SK-N-SH (cell line): ENCODE measurements at regions not wholly inside any gene's neighbourhood (a gene's known extent, or its start where the extent isn't known, plus 50 kb on each side); places are given as distances from the start of the nearest gene placed in this dataset.

Experiments used
- CTCF ChIA-PET: fragments of 300-600, 350-600 bp; formaldehyde crosslinking; extraction: SDS; loops from one replicate; lab custom pipeline; 2021; lab: Yijun Ruan, JAX
- POLR2A ChIA-PET: fragments of 350-600 bp; sonication (Branson Sonifier 250); formaldehyde crosslinking; extraction: SDS; loops from one replicate; lab custom pipeline; 2020; ENCODE audit warnings: antibody characterized with exemption, inconsistent platforms; lab: Yijun Ruan, JAX
- DNase-seq: peaks from one replicate; pipeline ENCODE4 v3.0.0; 2012
- H2AFZ ChIP-seq: fragments of 200-600 bp; sonication (generic); 2 replicates; pipeline ENCODE4 v1.8.1; 2016; ENCODE audit warnings: antibody characterized with exemption, mild to moderate bottlenecking, low read depth
- H3F3A ChIP-seq: fragments of 200-600 bp; sonication (generic); replicated peaks from 2 replicates; pipeline ENCODE3; 2016; ENCODE audit warnings: antibody characterized with exemption, mild to moderate bottlenecking; ENCODE audit not compliant: insufficient read depth
- H3K27ac ChIP-seq, 2 experiments: fragments of 200-500 bp in 1 of 2; fragments of 200-600 bp in 1 of 2; sonication (Bioruptor generic) in 1 of 2; sonication (generic), shearing (Covaris generic) in 1 of 2; 2 replicates each; pipeline versions ENCODE4 v1.5.1 to v1.6.1; 2014 to 2016; ENCODE audit warnings: low read depth in 2 of 2, inconsistent platforms in 1 of 2, low read length in 1 of 2, mild to moderate bottlenecking in 1 of 2, mixed read lengths in 1 of 2
- H3K27me3 ChIP-seq: fragments of 200-600 bp; sonication (generic), shearing (Covaris generic); 2 replicates; pipeline ENCODE4 v1.6.1; 2016; ENCODE audit warnings: mixed run types; ENCODE audit not compliant: insufficient read depth
- H3K36me3 ChIP-seq, 2 experiments: fragments of 200-500 bp in 1 of 2; fragments of 200-600 bp in 1 of 2; sonication (Bioruptor generic) in 1 of 2; sonication (generic) in 1 of 2; replicated peaks in 1 of 2; 2 replicates each; pipeline versions ENCODE3 to v1.5.1; 2014 to 2016; ENCODE audit warnings: low read length in 1 of 2, mild to moderate bottlenecking in 1 of 2; ENCODE audit not compliant: insufficient read depth in 2 of 2, control insufficient read depth in 1 of 2
- H3K4me1 ChIP-seq, 2 experiments: fragments of 200-500 bp in 1 of 2; fragments of 200-600 bp in 1 of 2; sonication (Bioruptor generic) in 1 of 2; sonication (generic), shearing (Covaris generic) in 1 of 2; 2 replicates each; pipeline versions ENCODE4 v1.5.1 to v1.6.1; 2014 to 2016; ENCODE audit warnings: low read depth in 1 of 2, low read length in 1 of 2, mixed run types in 1 of 2; ENCODE audit not compliant: insufficient read depth in 2 of 2, control insufficient read depth in 1 of 2
- H3K4me2 ChIP-seq: fragments of 200-600 bp; sonication (generic), shearing (Covaris generic); 2 replicates; pipeline ENCODE4 v1.6.1; 2017; ENCODE audit warnings: mixed run types
- H3K4me3 ChIP-seq, 2 experiments: fragments of 200-500 bp in 1 of 2; fragments of 200-600 bp in 1 of 2; sonication (Bioruptor generic) in 1 of 2; sonication (generic), shearing (Covaris generic) in 1 of 2; 2 replicates each; pipeline versions ENCODE4 v1.5.1 to v1.8.1; 2014 to 2016; ENCODE audit warnings: low read depth in 2 of 2, inconsistent platforms in 1 of 2, low read length in 1 of 2, mild to moderate bottlenecking in 1 of 2, mixed read lengths in 1 of 2, moderate library complexity in 1 of 2
- H3K79me2 ChIP-seq: fragments of 200-600 bp; sonication (generic); 2 replicates; pipeline ENCODE4 v1.8.1; 2017; ENCODE audit warnings: mild to moderate bottlenecking; ENCODE audit not compliant: insufficient read depth
- H3K9ac ChIP-seq: fragments of 200-600 bp; sonication (generic); 2 replicates; pipeline ENCODE4 v1.6.1; 2017; ENCODE audit warnings: mixed run types
- H3K9me2 ChIP-seq: fragments of 200-600 bp; sonication (generic); 2 replicates; pipeline ENCODE4 v1.6.1; 2017; ENCODE audit warnings: mixed run types
- H3K9me3 ChIP-seq: fragments of 200-600 bp; sonication (generic); 2 replicates; pipeline ENCODE4 v1.6.1; 2017; ENCODE audit warnings: mixed run types, mild to moderate bottlenecking, moderate library complexity
- H4K20me1 ChIP-seq: fragments of 200-600 bp; sonication (generic); 2 replicates; pipeline ENCODE4 v1.6.1; 2017; ENCODE audit warnings: mild to moderate bottlenecking, mixed run types; ENCODE audit not compliant: insufficient read depth
- CHD2 ChIP-seq: fragments of 150-350 bp; IDR thresholded peaks from 2 replicates; pipeline ENCODE4 v1.6.1; 2018; ENCODE audit warnings: low read length; ENCODE audit not compliant: partially characterized antibody
- CTCF ChIP-seq: fragments of 200-600 bp; sonication (generic); IDR thresholded peaks from 2 replicates; pipeline ENCODE4 v1.6.1; 2017; ENCODE audit warnings: antibody characterized with exemption, mild to moderate bottlenecking, moderate library complexity
- FOSL2 ChIP-seq: IDR thresholded peaks from 2 replicates; pipeline ENCODE4 v1.4.0; 2012; ENCODE audit warnings: low read depth, mild to moderate bottlenecking, moderate library complexity, borderline replicate concordance
- MEF2A ChIP-seq: IDR thresholded peaks from 2 replicates; pipeline ENCODE4 v1.4.0; 2012; ENCODE audit warnings: low read depth, borderline replicate concordance
- NRF1 ChIP-seq: IDR thresholded peaks from 2 replicates; pipeline ENCODE4 v1.6.1; 2012; ENCODE audit warnings: low read depth, mild to moderate bottlenecking, low read length
- PBX3 ChIP-seq: IDR thresholded peaks from 2 replicates; pipeline ENCODE4; 2012
- POLR2AphosphoS5 ChIP-seq: IDR thresholded peaks from 2 replicates; pipeline ENCODE4 v1.6.1; 2012; ENCODE audit warnings: low read depth, low read length
- RAD21 ChIP-seq: IDR thresholded peaks from 2 replicates; pipeline ENCODE4 v1.6.1; 2012; ENCODE audit warnings: mild to moderate bottlenecking, low read length
- RCOR1 ChIP-seq: fragments of 150-350 bp; IDR thresholded peaks from 2 replicates; pipeline ENCODE4 v1.6.1; 2017; ENCODE audit warnings: antibody characterized with exemption, low read length
- RFX5 ChIP-seq: IDR thresholded peaks from 2 replicates; pipeline ENCODE4 v1.6.1; 2012; ENCODE audit warnings: mild to moderate bottlenecking, improper control_type of control experiment, low read length
- SIN3A ChIP-seq: IDR thresholded peaks from 2 replicates; pipeline ENCODE4 v1.6.1; 2012; ENCODE audit warnings: low read depth, mild to moderate bottlenecking, low read length, moderate library complexity, borderline replicate concordance
- SMC3 ChIP-seq: IDR thresholded peaks from 2 replicates; pipeline ENCODE4 v1.6.1; 2012; ENCODE audit warnings: low read depth, low read length, improper control_type of control experiment
- TCF12 ChIP-seq: IDR thresholded peaks from 2 replicates; pipeline ENCODE4 v1.4.0; 2012
- USF2 ChIP-seq: fragments of 150-350 bp; IDR thresholded peaks from 2 replicates; pipeline ENCODE4 v1.6.1; 2017; ENCODE audit warnings: antibody characterized with exemption, low read length, low read depth, borderline replicate concordance
- ZBTB33 ChIP-seq: IDR thresholded peaks from 2 replicates; pipeline ENCODE4 v1.4.0; 2012; ENCODE audit warnings: low read depth, borderline replicate concordance
- WGBS: methylation state at CpG from one replicate; pipeline ENCODE4 v1.1.6; 2017; ENCODE audit warnings: low lambda C conversion rate; 5-methylcytosine and 5-hydroxymethylcytosine counted together

- H3K36me3 ChIP-seq: no peaks in the 10 kb centered on the region
- no peak overlapping the region for H3K4me3 ChIP-seq
- H3K79me2 ChIP-seq: no peaks in the 10 kb centered on the region
- H4K20me1 ChIP-seq: no peaks in the 10 kb centered on the region
- no peaks in the 10 kb centered on the region for H3K9me3 ChIP-seq
- DNase-seq: no peak
- no peak overlapping the region for H3K9ac ChIP-seq
- H3K27me3 ChIP-seq: no peaks in the 10 kb centered on the region
- H3K9me2 ChIP-seq: no peaks in the 10 kb centered on the region
- no peaks in the 10 kb centered on the region for H3F3A ChIP-seq
- H3K27ac ChIP-seq: no peak overlapping the region
- CTCF ChIA-PET: no interaction called here
- TF ChIP-seq SIN3A: no peak
- TF ChIP-seq RAD21: no peak
- no peak for TF ChIP-seq ZBTB33
- TF ChIP-seq CTCF: no peak
- TF ChIP-seq PBX3: no peak
- TF ChIP-seq TCF12: no peak
- no peak for TF ChIP-seq MEF2A
- no peak for TF ChIP-seq NRF1
- TF ChIP-seq FOSL2: no peak
- TF ChIP-seq RCOR1: no peak
- TF ChIP-seq USF2: no peak
- TF ChIP-seq RFX5: no peak
- TF ChIP-seq POLR2AphosphoS5: no peak
- no peak for TF ChIP-seq SMC3
- no peak for TF ChIP-seq CHD2
- TF ChIP-seq, all 33 proteins: peak for 0
- Histone ChIP-seq H3K4me2 (no peak overlapping the region), H3K4me1 (no peaks in the 10 kb centered on the region), H2AFZ (no peak overlapping the region)
- 9% methylated on average over 2 of the region's 2 CpGs for WGBS
- POLR2A ChIA-PET: no interaction called here
Observed at GRCh38 chr2:83435989-83436388, 1023.1 kb downstream of the SUCLG1 start.
